GM18909 (cell line): ENCODE measurements at regions not wholly inside any gene's neighbourhood (a gene's known extent, or its start where the extent isn't known, plus 50 kb on each side); places are given as distances from the start of the nearest gene placed in this dataset.

Experiments used
- ATAC-seq: cut with Tn5 transposase; IDR thresholded peaks from one replicate; pipeline ENCODE4 v1.9.1; 2021; ENCODE audit warnings: mild to moderate bottlenecking; ENCODE audit not compliant: unreplicated experiment, poor library complexity

DNA sequence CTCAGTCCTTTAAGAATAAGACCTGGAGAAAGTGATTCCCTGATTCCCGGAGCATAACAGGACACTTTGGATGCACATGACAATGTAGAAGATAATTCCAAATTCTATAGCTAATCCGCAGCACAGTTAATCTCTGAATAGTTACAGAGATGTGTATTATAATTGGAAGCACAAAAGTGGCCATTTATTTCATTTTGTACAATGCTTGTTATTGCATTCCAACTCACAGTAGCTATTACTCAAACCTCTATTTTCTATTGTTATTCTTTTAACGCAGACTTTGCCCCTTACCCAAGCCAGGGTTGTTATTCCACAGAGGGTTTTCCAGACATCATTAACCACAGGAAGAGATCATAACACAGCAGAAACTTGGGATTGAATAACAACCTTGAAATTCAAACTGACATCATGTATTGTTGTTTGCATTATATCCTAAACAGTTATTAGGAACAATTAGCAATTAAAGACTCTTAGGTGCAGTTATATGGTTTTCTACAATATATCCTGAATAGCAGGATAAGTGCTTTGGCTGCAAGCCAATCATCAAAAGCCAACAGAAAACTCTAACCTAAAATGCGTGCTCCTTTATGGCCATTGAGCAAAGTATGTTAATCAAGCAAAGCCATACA lies 984.0 kb upstream of the TENM3 start:
- no peak for ATAC-seq

DNA sequence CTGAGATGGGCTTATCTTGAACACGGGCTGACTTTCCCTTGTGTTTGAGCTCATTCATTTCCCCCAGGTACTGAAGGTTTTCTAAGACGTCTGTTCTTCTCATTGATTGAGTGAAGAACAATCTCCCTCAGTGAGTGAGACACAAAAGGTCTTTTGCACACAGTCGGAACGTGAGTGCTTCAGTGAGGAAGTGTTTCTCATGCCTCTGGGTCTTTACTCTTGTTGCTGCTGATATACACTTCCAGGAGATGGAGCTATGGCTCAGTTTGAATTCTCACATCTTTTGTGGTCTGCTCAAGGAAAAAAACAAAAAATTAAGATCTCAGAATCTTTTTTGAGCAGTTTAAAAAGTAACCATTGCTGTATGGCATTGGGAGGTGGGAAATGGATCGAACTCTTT lies 981.9 kb upstream of the TENM3 start:
- ATAC-seq: no peak

DNA sequence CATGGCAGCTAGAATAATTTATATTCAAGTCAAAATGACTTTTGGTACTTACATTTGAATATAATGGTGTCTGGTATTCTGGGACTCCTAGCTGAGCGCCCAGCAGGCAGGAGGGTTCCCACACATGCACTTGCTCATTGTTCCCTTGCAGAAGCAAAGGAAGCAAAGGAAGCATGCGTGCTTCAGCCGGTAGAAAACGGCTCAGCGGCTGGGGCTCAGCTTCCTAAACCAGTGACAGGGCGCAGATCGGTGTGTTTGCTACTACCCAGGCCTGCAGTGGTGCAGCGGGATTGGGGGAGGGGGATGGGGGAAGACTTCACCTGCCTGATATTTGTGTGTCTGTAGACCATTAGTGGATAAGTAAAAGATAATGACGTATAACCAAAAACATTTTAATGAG lies 978.3 kb upstream of the TENM3 start:
- no peak for ATAC-seq

DNA sequence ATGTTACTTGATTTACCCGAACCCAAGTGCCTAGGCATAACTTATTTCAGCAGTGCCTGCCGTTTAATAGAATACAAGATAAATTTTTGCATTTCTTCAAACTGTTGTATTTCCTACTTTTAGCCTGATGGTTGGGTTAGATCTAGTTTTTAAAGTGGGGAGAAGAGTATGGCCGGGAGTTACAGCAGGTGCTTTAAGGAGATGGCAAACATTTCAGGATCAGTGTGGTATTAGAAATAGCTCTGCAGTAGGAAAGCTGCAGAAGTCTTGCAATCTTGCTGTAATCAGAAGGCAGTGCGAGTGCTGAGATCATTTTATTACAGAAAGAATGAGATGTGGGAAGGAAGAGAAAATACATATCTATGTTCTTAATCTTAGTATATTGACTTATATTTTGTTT lies 977.8 kb upstream of the TENM3 start:
- no peak for ATAC-seq

DNA sequence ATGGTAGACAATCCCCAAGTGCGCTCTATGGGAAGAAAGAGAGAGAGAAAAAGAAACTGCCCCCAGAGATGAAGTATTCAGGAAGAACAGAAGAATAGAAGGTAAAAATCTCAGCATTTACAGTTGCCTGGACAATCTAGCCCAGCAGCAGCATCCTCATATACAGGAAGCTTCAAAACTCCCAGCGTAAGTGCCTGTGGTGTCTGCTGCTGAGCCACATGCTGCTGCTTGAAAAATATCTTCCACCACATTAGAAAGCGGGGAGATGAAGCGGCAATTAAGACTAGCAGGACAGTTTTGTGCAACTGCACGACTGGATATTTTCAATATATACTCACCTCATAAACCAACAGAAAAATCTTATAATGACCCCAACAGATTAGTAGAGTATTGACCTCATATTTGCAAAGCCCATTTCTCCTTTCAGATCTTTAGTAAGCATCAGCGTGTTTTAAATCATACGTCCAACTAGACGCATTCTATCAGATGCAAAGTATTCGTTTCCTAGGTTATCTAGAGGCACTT lies 972.0 kb upstream of the TENM3 start:
- ATAC-seq: no peak

DNA sequence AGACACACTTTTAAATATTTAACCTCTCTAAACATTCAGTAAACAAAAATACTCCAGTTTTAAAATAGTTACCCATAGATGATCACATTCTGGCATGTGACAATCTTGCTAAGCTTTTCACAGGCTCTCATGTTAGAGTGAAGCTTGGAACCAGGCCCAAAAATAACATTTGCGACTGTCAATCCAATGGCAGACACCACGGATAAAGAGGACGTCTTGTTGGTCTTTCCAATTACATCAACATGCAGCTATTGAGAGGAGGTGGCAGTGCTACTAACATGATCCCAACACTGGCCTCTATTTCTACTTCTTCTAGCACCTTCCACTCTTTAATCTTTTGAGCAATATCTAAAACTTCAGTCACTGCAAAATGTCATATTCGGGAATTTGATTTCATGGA lies 970.8 kb upstream of the TENM3 start:
- no peak for ATAC-seq

DNA sequence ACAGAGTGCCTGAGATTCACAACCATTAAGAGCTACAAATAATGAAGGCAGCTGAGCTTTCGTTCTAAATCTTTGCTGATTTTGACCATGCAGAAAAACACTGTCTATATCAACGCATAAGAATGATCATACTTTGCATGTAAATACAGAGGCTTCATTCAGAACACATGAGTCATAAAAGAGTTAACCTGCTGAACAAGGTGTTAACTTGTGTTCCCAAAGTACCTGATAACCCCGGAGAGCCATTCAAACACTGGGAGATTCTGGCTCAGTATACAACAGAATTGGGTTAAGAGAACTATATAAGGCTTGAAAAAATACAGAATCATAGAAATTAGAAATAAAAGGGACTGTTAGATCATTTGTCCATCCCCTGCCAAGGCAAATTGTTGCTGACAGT lies 964.3 kb upstream of the TENM3 start:
- ATAC-seq: no peak

DNA sequence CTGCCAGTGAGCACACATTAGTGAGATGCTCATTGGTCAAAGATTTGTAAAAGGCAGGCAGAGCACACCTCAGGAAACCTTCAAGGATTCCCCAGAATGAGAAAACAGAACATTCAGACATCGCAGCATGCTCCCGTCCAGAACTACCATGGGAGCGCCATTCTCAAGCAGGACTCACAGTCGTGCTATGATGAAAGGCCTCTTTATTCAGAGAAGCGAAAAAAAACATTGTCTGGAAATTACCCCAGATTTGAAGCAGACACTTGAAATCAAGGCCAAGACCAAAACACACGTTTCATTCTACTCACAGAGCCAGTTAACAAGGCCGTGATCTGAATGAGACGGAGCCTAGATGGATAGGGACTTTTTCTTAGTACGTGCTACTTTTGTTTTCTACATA lies 961.8 kb upstream of the TENM3 start:
- no peak for ATAC-seq

DNA sequence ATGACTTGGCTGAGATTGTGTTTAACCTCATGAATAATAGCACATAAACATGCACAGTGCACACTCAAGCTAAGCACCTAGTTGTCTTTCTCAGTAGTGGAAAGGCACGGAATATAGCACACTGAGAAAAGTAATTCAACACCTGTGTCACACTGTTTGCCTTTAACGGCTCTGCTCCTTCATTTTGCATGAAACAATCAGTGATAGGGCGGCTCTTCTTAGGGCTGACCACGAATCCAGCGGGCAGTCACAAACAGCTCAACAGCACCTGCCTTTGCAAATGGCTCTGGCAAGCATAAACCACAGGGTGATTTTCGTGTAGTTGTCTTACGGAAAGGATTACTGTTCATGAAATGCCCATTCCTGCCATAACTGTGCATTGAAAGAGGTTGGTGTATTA lies 954.0 kb upstream of the TENM3 start:
- no peak for ATAC-seq

DNA sequence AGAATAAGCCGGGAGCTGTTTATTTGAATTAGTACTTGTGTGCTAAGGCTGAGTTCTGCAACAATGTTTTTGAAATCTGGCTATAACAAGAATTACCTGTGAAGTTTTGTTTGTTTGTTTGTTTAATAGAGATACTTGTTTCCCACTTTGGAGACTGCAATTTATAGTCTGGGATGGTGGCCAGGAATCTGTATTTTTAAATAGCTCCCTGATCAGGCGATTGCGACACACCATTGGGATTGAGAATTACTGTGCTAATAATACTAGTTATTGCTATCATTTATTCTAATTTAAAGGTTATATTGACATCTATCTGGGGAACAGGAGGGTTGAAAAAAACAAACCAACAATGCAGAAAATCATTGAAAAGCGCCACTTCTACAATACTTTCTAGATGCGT lies 951.6 kb upstream of the TENM3 start:
- ATAC-seq: no peak

DNA sequence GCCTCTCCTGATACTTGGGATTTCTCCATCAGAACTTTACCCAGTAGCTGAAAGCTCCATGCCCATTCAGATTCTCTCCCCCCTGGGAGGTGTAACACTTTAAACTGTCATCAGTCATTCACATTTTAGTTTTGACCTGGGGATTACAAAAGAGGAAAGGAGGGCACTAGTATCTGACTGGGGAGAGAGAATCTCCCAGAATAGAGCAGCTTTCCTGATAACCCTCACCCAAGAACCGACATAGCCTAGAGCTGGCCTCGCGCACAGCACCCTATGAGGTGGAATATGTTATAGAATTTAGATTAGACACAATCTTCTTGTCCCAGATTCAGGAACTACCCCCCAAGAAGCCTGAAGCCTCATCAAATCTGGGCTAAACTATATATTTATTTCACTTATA lies 950.2 kb upstream of the TENM3 start:
- no peak for ATAC-seq

DNA sequence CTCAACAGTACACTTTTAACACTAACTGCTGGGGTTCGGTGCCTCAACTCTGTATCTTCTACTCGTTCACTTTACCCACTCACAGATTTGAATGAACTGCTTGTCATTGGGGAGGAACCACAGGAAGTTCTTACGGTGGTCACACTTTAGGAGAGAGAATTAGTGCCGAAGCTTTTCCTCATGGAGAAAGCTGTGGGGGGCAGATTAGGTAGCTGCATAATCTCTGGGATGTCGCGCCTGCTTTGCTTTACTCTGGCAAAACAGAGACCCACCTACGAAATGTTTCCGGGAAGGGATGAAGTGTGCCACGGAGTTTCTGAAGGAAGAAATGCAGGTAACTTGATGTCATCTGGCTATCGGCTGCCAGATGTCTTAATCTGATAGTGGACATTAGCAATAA lies 949.7 kb upstream of the TENM3 start:
- no peak for ATAC-seq

DNA sequence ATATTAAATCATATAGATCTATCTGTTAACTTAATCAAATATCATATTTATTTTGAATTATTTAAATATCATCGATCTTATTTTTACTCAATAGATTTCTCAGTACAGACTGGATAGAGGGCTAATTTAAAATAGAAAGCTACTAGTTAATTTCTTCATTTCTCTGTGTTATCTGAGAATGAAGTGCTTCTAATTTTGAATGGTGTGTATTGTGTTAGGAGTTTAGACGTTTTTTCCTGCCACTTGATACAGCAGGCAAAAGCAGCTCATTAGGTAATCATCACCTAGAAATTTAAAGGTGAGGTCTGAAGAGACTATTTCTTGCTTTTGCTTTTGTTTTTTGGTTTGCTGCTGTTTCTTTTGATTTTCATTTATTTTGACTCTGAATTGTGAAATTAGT lies 948.8 kb upstream of the TENM3 start:
- no peak for ATAC-seq

DNA sequence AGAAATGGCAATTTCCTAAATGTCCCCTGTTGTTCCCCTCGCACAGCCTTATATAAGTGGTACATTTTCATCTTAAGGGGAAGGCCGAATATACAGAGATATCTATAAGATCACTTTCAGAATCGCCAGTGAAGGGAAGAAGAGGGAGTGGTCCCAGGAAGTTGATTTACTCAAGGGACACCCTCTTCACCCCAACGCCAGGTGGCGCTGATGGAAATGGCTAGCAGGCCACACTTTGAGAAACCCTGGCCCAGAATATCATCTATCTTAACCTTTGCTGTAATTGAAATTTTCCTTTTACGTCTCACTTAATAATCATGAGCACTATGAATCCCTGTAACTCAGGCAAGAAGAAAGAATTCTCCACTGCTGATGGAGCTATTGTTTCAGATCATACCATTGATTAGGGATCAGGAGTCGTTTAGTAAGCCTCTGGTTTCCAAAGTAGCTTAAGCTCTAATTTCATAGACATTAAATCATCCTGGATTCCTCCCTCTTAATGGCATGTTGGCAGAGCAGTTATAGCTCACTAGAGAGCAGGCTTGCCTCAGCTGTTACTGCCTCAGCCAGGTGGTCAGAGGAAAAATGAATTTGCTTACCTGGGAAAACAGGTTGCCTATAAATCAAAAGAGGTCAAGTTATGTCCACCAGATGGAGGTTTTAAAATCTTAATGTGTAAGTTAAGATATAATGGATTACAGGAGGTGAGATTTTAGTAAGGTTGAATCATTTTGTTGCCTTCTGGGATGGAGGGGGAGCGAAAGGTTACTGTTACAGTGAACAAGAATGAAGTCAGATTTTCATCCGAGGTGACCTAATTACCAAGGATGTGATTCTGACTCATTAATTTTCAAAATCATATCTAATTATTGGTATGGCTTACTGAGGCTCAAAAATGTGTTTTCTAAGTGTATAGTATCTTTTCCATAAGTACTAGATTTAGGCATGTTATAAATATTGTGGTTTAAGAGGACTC lies 941.2 kb upstream of the TENM3 start:
- ATAC-seq: peak; percentile 85

DNA sequence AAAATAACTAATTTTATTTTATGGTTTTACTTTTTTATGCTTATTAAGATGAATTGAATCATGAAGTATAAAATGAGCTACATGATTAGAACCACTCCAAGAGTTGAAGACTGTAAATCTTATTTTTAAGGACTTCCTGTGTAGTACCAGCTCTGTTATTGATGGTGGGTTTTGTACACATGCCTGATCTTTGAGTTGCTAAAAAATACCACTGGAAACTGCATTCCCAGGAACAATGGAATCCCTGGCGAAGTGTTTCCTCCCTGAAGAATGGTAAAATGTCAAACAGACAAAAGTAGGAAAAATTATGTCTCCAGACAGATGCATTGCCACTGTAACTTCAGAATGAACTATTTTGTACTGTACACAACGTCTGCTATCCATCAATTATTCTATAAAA lies 935.4 kb upstream of the TENM3 start:
- ATAC-seq: no peak

DNA sequence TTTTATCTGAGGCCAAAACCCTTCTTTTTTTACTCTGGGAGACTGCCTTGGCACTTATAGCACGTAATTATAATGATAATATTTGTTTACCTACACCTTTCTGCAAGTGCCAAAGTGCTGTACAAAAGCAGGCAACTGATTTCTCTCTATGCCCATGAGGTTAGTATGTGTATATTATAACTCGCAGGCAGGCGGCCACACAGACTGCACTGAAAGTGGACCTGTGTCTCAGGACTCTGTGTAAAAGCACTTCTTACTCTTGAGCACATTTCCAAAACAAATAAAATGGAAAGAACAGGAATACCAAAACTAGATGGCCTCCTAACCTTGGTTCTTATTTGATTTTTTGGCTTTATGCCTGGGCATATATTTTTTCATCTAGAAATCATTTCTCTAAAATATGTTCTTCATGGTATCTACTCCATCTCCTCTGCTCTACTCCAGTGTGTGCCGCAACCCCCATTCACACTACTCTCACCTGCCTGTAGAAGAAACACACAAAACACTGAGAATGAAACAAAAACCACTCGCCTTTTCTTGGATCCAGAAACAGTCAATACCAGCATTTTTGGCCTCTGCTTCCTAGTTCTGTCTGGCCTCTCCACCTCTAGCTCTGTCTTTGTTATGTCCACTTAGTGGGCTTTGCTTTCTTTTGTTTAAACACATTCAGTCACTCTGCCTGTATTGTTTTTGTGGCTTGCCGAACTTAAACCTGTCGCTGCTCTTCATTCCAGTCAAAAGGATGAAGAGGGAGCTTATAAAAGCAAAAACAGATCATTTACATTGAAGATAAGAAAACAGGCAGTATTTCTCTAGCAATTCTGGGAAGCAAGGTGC lies 934.5 kb upstream of the TENM3 start:
- ATAC-seq: no peak

DNA sequence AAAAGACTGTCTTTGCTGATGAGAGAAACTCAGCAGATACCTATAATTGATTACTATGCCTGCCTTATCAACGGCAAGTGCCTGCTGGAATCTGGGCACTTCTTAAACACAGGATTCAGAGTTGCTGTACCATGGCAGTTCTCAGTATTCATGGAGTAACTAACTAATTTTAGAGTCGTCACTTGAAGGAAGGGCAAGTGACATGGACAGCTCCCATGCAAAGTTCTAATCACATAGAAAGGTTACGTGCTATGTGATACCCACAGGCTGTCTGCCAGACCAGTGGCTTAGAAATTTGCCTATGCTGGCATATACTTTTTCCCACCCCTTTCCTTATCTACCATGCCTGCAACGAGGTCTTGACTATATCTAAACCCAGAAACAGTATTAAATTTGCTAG lies 931.1 kb upstream of the TENM3 start:
- no peak for ATAC-seq

DNA sequence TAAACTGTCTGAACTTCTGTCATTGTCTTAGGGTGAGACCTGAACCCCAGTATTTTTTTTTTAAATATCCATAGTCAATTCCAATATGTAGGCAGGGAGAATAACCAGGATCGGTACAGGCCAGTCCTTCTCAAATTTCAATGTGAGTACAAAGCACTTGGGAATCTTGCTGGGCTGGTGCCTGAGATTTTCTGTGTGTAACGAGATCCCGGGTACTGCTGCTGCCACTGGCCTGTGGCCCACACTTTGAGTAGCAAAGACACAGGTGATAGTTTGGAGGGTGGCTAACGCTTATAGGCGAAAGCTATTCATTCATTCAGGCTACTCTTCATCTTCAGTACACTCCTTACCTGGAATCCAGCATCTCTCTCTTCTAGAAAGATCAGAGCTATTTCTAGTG lies 923.6 kb upstream of the TENM3 start:
- ATAC-seq: no peak

DNA sequence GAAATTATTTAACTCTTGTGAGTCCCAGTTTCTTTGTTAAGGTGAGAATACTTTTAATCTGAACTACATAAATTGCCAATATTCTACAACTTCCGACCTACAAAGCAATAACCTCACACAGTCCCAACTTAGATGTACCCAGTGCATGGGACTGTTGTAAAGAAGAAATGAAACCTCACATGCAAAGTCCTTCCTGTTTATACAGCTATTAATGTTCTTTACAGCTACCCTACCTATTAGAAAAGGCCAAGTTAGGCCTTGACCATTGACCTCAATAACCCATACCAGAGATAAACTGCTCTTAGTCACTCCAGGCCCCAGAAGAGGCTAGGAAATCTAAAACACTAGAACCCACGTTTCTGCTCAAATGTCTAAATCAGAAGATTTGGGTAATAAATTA lies 920.1 kb upstream of the TENM3 start:
- peak; percentile 94 for ATAC-seq

DNA sequence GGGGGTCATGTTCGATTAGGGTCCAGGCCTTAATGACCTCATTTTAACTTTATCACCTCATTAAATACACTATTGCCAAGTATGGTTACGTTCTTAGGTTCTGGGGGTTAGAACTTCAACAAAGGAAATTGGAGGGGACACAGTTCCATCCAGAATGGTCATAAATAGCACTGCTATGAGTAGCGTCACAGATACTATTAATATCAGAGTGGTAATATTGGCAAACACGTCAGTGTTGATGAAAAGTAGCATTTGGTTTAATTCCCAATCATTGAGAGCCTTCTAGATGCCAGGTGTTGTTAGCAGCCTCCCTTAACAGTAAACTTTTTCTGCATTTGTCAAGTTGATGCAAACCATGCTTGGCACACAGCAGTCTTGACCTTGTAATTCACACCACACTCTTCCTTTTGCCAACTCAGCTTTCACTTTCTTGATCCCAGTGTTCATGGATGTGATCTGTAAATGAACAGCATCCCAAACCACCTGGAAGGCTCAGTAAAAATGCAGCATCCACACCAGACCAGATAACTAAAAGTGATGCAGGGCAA lies 912.5 kb upstream of the TENM3 start:
- ATAC-seq: no peak

DNA sequence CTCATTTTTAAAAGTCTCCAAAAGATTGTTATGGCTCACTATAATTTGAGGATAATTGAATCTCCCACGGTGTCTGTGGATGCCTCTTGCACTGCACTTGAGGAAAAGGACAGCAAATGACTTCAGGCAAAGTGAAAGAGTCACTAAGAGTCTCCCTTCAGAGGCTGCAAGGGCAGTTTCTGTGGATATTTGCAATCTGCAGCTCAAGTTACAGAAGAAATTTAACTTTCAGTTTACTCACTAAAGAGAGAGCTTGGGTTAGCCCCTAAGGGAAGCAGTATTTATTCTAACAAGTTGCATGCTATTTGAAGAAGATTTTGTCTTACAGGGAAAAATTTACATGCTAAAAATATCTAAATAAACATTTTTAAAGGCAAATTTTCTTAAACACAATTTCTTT lies 912.0 kb upstream of the TENM3 start:
- no peak for ATAC-seq
